Vagina (tissue), 2 donors: ENCODE measurements at regions not wholly inside any gene's neighbourhood (a gene's known extent, or its start where the extent isn't known, plus 50 kb on each side); places are given as distances from the start of the nearest gene placed in this dataset.

ENCODE experiments used
- CTCF ChIP-seq, 3 experiments: fragments of 450-650 bp in 2 of 3; fragments of 200-600 bp in 1 of 3; sonication (generic) in 1 of 3; IDR thresholded peaks; one replicate each; pipeline ENCODE4 v1.5.1; 2017 to 2019; ENCODE audit warnings: antibody characterized with exemption in 3 of 3, mild to moderate bottlenecking in 2 of 3, moderate library complexity in 2 of 3
- POLR2A ChIP-seq, 2 donors: fragments of 450-650 bp; IDR thresholded peaks; one replicate each; pipeline ENCODE4 v1.6.1; 2017; ENCODE audit warnings: antibody characterized with exemption in 2 of 2, mild to moderate bottlenecking in 2 of 2, moderate library complexity in 2 of 2

GRCh38 chr21:16800536-16801275 lies 712.1 kb upstream of the CXADR start:
- TF ChIP-seq CTCF (IDR thresholded peaks at IDR 0.05), result no peak
- no peak for TF ChIP-seq POLR2A (IDR thresholded peaks at IDR 0.05)
